Sciatic nerve (tissue), 2 donors: ENCODE measurements at regions not wholly inside any gene's neighbourhood (a gene's known extent, or its start where the extent isn't known, plus 50 kb on each side); places are given as distances from the start of the nearest gene placed in this dataset.
"Not testable (repeated sequence)": the region's sequence is repeated elsewhere in the genome, so short reads cannot be mapped to it uniquely, and the experiment has no call there.

ENCODE experiments used
- ATAC-seq: fragments of 200-7000 bp; cut with Tn5 transposase; one replicate; pipeline ENCODE4 v1.9.1; 2020; ENCODE audit warnings: mild to moderate bottlenecking, moderate library complexity
- DNase-seq: peaks from one replicate; pipeline ENCODE4 v3.0.0-alpha.2; 2020; ENCODE audit warnings: low spot score
- intact Hi-C: fragments of 100-400 bp; cut with DNase I; formaldehyde crosslinking; loops from one replicate; pipeline ENCODE4 v1.14.2; 2022
- donor health status: DM: no; HTN: no; CAD: no.
- donor health status: DM: no; HTN: no; CAD: no.

DNA sequence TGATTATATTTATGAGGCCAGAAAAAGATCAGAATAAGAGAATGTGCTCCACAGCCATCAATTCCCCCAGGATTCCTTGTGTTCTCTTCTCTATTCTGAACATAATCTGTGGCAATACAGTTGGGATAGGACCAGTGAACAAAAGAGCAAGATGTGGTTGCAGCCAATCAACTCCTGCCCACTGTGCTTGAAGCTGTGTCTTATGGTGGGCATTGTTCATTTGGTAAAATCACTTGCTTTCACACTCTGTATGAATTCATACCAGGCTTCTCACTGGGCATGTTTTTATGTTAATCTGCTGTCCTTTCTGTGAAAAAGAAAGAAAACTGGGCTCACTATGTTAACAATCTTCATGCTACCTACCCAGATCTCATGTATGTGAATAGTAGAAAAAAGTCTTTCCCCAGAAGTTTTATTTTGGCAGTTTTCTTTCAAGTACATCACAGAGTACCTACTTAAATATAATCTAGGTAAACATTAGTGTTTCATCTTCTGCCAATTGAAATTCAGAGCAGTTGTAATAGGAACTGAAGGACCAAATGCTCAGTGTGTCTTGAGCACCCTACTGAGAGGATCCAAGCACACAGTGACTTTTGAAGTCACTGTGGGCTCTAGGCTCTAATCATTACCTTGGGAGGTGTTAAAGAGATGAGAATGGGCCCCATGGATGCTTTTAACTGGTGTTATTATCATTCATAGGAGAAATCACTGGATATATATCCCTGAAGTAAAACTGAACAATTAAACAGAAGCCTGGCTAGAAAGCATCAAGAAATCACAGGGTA, 429.2 kb upstream of the TRAM1L1 start:
- ATAC-seq (no peak), DNase-seq (no peak)
- intact Hi-C loops, result no loop called here

- no peak for ATAC-seq
- intact Hi-C loops, result no loop called here
- DNase-seq, result no peak
Observed at GRCh38 chr4:117515921-117516320, 430.5 kb upstream of the TRAM1L1 start.

DNA sequence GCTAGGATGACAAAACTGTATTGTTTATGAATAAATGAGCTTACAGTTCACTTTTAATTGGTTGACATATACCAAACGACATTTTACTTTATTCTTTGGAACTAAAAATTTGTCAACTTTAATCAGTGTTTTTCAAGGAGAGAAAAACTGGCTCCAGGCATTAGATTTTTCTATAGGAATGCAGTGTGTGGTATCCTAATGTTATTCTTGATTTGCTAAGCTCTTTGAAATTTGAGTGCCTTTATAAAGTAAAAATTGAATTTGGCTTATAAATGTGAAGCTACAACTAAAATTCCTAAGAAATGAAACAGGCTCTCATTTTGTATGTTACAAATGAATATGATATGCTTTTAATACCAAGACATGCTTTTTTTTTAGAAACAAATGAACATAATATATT, 442.2 kb upstream of the TRAM1L1 start:
- no peak for ATAC-seq
- intact Hi-C loops, result no loop called here
- no peak for DNase-seq

- no peak for ATAC-seq
- intact Hi-C loops, result no loop called here
- DNase-seq, result no peak
Observed at GRCh38 chr4:117529401-117529800, 444.0 kb upstream of the TRAM1L1 start.

DNA sequence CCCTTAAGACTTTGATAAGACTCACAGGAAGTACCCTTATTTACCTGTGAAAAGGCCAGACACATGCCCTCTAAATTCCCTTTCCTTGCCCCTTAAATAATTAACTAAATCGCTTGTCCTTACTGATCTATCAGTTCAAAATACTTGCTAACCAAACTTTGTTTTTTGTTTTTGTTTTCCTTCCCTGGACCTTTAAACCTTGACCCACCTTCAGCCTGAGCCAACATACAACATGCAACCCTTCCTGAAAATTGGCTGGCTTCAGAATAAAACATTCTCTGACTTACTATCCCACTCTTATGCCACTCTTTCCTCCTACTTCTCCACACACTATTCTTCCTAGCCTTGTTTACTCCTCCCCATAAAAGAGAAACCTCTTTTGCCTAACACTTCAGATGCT, 448.1 kb upstream of the TRAM1L1 start:
- DNase-seq, result no peak
- intact Hi-C loops, result no loop called here
- ATAC-seq, result no peak

DNA sequence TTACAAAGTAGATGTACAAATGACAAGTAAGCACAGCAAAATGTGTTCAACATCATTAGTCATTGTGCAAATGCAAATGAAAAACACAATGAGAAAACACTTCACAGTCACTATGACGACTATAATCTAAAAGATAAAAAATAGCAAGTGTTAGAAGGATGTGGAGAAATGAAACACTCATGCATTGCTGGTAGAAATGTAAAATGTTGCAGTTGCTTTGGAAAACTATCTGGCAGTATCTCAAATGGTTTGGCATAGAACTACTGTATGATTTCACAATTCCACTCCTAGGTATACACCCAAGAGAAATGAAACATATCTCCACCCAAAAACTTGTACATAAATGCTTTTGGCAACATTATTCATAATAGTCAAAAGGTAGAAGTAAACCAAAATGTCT, 459.7 kb upstream of the TRAM1L1 start:
- ATAC-seq (no peak), DNase-seq (no peak)
- intact Hi-C loops, result no loop called here

DNA sequence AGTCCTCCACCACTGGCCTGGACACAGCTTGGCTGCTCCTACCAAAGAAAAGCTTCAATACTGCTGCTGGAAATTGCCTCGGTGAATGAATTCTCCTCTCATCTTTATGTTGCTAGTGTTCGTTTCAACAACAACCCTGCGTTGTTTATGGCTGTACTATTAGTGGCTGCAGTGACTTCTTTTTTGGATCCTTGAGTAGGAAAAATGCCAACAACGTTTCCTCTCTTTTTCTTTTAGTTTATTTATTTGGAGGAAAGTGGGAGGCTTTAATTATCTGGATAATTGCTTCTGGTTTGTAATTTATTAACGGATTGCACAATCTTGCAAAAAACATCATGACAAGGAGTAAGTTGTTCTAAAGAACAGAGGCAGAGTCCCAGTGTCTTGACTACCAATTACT, 464.1 kb upstream of the TRAM1L1 start:
- ATAC-seq (no peak), DNase-seq (no peak)
- intact Hi-C loops, result no loop called here

- ATAC-seq, result no peak
- intact Hi-C loops, result no loop called here
- no peak for DNase-seq
Observed at GRCh38 chr4:117550085-117550484, 464.7 kb upstream of the TRAM1L1 start.

GRCh38 chr4:117560329-117560728, 474.0 kb upstream of the NDST3 start:
- intact Hi-C loops, result no loop called here
- DNase-seq, result no peak
- ATAC-seq, result no peak

DNA sequence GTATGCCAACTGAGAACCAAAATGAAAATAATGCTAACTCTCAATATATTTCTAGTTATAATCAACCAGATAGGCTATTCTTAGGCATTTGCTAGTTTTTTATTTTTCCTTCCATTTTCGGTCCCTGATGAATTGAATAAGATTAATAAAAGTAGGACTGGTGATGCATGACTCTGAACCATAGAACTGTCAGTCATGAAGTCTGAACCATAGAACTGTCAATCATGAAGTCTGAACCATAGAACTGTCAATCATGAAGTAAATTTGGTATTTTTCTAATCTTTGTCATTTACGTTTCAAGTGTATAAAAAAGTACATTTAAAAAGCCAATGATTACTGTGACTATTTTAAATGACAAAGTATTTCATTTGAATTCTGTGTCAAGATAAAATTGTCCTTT, 460.2 kb upstream of the NDST3 start:
- intact Hi-C loops, result no loop called here
- no peak for ATAC-seq

GRCh38 chr4:117575850-117576249, 458.4 kb upstream of the NDST3 start:
- ATAC-seq, result no peak
- intact Hi-C loops, result no loop called here
- DNase-seq, result no peak

More for the DNA sequence above, 460.2 kb upstream of the NDST3 start:
- DNase-seq, result no peak

DNA sequence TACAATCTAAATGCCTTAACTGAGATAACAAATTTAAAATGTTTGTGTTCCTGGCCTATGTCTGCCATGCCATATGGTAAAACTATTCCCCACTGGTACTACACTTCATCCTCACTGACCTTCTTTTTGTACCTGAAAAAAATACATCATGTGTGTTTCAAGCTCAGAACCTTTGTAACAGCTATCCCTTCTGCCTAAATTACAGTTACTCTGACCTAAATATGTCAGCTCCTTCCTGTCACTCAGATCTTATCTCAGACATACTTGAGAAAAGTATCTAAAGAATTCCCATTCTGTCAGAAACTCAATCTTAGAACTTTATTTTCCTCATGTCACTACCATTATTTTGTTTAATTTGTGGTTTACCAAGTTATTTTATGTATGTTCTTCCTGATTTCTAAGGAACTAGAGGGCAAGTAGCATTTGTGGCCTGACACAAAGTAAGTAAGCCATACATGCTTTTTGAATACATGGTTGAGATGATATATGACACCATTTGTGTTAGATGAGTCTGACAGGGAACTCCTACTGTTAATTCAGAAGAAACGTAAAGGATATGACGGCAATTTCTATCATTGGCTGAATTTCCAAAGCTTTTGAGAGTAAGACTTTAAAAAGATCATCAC, 456.5 kb upstream of the NDST3 start:
- ATAC-seq (no peak), DNase-seq (no peak)
- intact Hi-C loops, result no loop called here

DNA sequence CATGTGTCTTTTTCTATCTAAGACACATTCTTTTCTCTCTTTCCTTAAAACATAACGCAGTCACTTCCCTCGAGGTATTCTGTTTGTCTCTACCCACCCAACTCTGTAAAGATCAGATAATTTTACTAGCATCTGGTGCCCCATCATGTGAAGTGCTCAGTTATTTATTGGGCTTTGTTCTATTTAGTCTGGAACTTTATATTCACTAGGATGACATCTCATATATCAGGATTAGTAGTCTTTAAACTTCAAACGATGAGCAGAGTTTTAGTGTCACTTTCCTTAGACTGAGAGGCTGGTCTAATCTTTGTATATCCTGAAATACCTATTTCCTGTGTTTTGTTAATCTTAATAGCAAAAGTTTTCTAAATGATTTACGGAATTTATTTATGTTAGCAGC, 445.5 kb upstream of the NDST3 start:
- intact Hi-C loops, result no loop called here
- ATAC-seq (no peak), DNase-seq (no peak)

GRCh38 chr4:117596917-117597480, 437.3 kb upstream of the NDST3 start:
- ATAC-seq (no peak), DNase-seq (no peak)
- intact Hi-C loops, result no loop called here

DNA sequence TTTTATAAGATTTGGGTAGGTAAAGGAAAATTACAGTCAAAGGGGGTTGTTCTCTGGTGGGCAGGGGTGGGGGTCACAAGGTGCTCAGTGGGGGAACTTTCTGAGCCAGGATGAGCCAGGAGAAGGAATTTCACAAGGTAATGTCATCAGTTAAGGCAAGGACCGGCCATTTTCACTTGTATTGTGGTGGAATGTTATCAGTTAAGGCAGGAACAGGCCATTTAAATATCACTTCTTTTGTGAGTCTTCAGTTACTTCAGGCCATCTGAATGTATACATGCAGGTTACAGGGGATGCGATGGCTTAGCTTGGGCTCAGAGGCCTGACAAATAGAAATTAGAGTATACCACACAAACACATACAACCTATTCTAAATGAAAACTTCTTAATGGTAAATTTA, 434.9 kb upstream of the NDST3 start:
- ATAC-seq, intact Hi-C loops, DNase-seq: not testable (repeated sequence)

DNA sequence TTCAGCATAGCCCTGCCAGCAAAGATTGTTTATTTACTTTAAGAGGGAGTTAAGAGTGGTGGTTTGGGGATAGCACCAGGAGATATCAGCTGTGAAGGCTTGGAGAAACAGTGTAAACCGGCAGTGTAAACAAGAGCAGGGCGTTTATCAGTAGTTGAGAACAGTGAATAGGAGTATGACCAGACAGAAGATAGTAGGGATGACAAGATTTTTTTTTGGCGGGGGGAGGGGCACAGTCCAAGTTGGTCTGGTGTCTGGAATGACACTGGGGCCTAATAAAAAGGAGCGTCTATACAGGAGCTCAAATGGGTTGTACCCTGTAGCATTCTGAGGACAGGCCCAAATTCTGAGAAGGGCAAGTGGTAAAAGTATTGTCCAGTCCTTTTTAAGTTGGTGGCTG, 433.4 kb upstream of the NDST3 start:
- DNase-seq, ATAC-seq, intact Hi-C loops: not testable (repeated sequence)

DNA sequence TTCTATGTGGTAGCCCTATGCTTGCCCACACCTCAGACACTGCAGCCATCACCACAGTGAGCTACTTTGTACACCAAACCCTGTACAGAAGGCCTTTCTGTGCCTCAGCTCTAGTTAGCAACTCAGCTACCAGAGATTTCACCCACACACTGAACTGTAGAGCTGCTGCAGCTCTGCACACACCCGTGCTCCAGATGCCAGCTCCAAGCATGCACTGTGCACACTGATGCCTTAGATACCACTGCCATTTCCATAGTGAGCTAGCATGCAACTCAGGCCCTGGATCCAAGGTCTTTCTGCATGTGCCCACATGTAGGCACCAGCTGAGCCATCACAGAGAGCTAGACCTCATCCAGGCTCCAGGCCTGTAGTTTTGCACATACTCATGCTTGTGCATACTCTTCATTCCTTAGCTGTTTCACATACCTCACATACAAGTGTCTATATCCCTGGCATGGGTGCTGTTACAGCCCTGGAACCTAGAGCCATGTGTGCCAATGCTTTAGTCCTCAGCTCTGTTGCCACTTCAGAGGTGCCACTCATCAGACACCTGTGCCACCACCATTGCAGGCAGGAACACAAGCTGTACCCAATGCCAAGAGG, 423.5 kb upstream of the NDST3 start:
- DNase-seq, result no peak
- no peak for ATAC-seq
- intact Hi-C loops, result no loop called here

DNA sequence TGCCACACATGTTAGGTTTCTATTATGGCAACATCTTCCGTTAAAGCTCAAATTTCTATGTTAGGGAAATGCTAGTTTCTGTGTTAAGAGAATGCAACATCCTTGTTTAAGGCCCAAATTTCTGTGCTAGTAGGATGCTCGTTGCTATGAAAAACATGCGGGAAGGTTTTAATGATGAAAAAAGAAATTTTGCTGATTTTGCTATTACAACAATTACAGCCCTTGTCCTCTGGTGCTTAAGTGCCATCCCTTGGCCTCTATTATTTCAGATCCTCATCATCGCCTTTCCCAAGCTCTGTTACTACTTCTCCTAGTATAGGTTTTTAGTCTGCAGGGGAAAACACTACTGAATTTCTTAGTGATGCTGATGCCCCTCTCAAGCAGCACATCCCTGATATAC, 412.6 kb upstream of the NDST3 start:
- intact Hi-C loops, result no loop called here
- DNase-seq (no peak), ATAC-seq (no peak)

DNA sequence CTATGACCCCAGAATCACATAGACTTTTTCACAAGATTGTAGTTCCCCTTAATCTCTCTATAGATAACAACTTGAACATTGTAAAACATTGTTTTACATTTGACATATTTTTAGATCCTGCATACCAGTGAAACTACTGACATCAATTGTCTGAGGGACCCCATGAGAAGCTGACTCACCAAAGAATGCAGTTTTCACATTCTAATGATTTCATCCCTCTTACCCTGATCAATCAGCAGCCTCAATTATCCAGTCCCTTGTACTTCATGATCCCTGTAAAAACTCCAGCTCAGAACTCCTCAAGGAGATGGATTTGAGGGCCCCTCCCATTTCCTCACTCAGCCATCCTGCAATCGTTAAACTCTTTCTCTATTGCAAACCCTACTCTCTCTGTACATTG, 411.0 kb upstream of the NDST3 start:
- DNase-seq, result no peak
- intact Hi-C loops, result no loop called here
- no peak for ATAC-seq

- DNase-seq (no peak), ATAC-seq (no peak)
- intact Hi-C loops, result no loop called here
Observed at GRCh38 chr4:117626664-117627063, 407.6 kb upstream of the NDST3 start.
